ENCODE measurements at regions not wholly inside any gene's neighbourhood (a gene's known extent, or its start where the extent isn't known, plus 50 kb on each side); places are given as distances from the start of the nearest gene placed in this dataset.

- no peak for ATAC-seq
These were observed 96.3 kb downstream of the GEMIN8 start for GRCh38 chrX:13933352-13933751.

GRCh38 chrX:13932416-13932815 lies 97.3 kb downstream of the GEMIN8 start:
- ATAC-seq (no peak), DNase-seq (no peak)
- Mint-ChIP-seq H3K4me1 (ENCODE audit: low read depth) (no peaks in the 10 kb centered on the region), H3K4me3 (no peak overlapping the region), H3K36me3 (ENCODE audit: insufficient read depth) (no peaks in the 10 kb centered on the region), H3K9me3 (no peaks in the 10 kb centered on the region), H3K27me3 (ENCODE audit: low read depth) (peaks cover 9% of the 10 kb centered on the region)

More at GRCh38 chrX:13933352-13933751, 96.3 kb downstream of the GEMIN8 start:
- Mint-ChIP-seq H3K9me3 (no peaks in the 10 kb centered on the region), H3K27me3 (ENCODE audit: low read depth) (peaks cover 14% of the 10 kb centered on the region), H3K4me1 (ENCODE audit: low read depth) (no peaks in the 10 kb centered on the region), H3K4me3 (no peak overlapping the region), H3K36me3 (ENCODE audit: insufficient read depth) (no peaks in the 10 kb centered on the region)
- DNase-seq, result no peak

GRCh38 chrX:13927175-13927574 lies 102.5 kb downstream of the GEMIN8 start:
- ATAC-seq, result no peak
- Mint-ChIP-seq H3K9me3 (no peaks in the 10 kb centered on the region), H3K4me1 (ENCODE audit: low read depth) (no peaks in the 10 kb centered on the region), H3K27me3 (ENCODE audit: low read depth) (peaks cover 4% of the 10 kb centered on the region), H3K36me3 (ENCODE audit: insufficient read depth) (no peaks in the 10 kb centered on the region), H3K4me3 (no peak overlapping the region)
- DNase-seq, result no peak

GRCh38 chrX:13923845-13924244 lies 105.8 kb downstream of the GEMIN8 start:
- DNase-seq (no peak), ATAC-seq (no peak)
- H3K4me1 Mint-ChIP-seq (ENCODE audit: low read depth), result no peaks in the 10 kb centered on the region
- no peaks in the 10 kb centered on the region for H3K27me3 Mint-ChIP-seq (ENCODE audit: low read depth)
- H3K9me3 Mint-ChIP-seq, result no peaks in the 10 kb centered on the region
- H3K36me3 Mint-ChIP-seq (ENCODE audit: insufficient read depth), result no peaks in the 10 kb centered on the region
- H3K4me3 Mint-ChIP-seq, result no peak overlapping the region

GRCh38 chrX:13923289-13923688 lies 106.4 kb upstream of the GPM6B start:
- H3K27me3 Mint-ChIP-seq (ENCODE audit: low read depth), result no peaks in the 10 kb centered on the region
- no peak overlapping the region for H3K4me3 Mint-ChIP-seq
- no peaks in the 10 kb centered on the region for H3K9me3 Mint-ChIP-seq
- DNase-seq, result no peak
- no peak for ATAC-seq
- H3K36me3 Mint-ChIP-seq (ENCODE audit: insufficient read depth), result no peaks in the 10 kb centered on the region
- H3K4me1 Mint-ChIP-seq (ENCODE audit: low read depth), result no peaks in the 10 kb centered on the region

- no peaks in the 10 kb centered on the region for H3K4me1 Mint-ChIP-seq (ENCODE audit: low read depth)
- ATAC-seq, result no peak
- no peaks in the 10 kb centered on the region for H3K27me3 Mint-ChIP-seq (ENCODE audit: low read depth)
- no peak overlapping the region for H3K4me3 Mint-ChIP-seq
- DNase-seq, result no peak
- H3K9me3 Mint-ChIP-seq, result no peaks in the 10 kb centered on the region
- H3K36me3 Mint-ChIP-seq (ENCODE audit: insufficient read depth), result no peaks in the 10 kb centered on the region
These were observed 100.6 kb upstream of the GPM6B start for GRCh38 chrX:13917507-13917906.

- Mint-ChIP-seq H3K4me3 (no peak overlapping the region), H3K4me1 (ENCODE audit: low read depth) (no peaks in the 10 kb centered on the region), H3K36me3 (ENCODE audit: insufficient read depth) (no peaks in the 10 kb centered on the region), H3K27me3 (ENCODE audit: low read depth) (no peaks in the 10 kb centered on the region), H3K9me3 (no peaks in the 10 kb centered on the region)
- ATAC-seq, result no peak
- no peak for DNase-seq
These were observed 94.7 kb upstream of the GPM6B start for GRCh38 chrX:13911586-13911985.

- no peak for ATAC-seq
- Mint-ChIP-seq H3K27me3 (ENCODE audit: low read depth) (no peaks in the 10 kb centered on the region), H3K4me3 (no peak overlapping the region), H3K4me1 (ENCODE audit: low read depth) (no peaks in the 10 kb centered on the region), H3K36me3 (ENCODE audit: insufficient read depth) (no peaks in the 10 kb centered on the region), H3K9me3 (no peaks in the 10 kb centered on the region)
- no peak for DNase-seq
These were observed 89.2 kb upstream of the GPM6B start for GRCh38 chrX:13906093-13906492.

GRCh38 chrX:13903405-13903804 lies 86.5 kb upstream of the GPM6B start:
- ATAC-seq (no peak), DNase-seq (no peak)
- no peak overlapping the region for H3K4me3 Mint-ChIP-seq
- no peaks in the 10 kb centered on the region for H3K4me1 Mint-ChIP-seq (ENCODE audit: low read depth)
- no peaks in the 10 kb centered on the region for H3K27me3 Mint-ChIP-seq (ENCODE audit: low read depth)
- H3K36me3 Mint-ChIP-seq (ENCODE audit: insufficient read depth), result no peaks in the 10 kb centered on the region
- no peaks in the 10 kb centered on the region for H3K9me3 Mint-ChIP-seq

GRCh38 chrX:13902406-13902805 lies 85.5 kb upstream of the GPM6B start:
- no peaks in the 10 kb centered on the region for H3K36me3 Mint-ChIP-seq (ENCODE audit: insufficient read depth)
- H3K27me3 Mint-ChIP-seq (ENCODE audit: low read depth), result no peaks in the 10 kb centered on the region
- ATAC-seq (no peak), DNase-seq (no peak)
- no peak overlapping the region for H3K4me3 Mint-ChIP-seq
- no peaks in the 10 kb centered on the region for H3K9me3 Mint-ChIP-seq
- no peaks in the 10 kb centered on the region for H3K4me1 Mint-ChIP-seq (ENCODE audit: low read depth)

GRCh38 chrX:13901354-13901753 lies 84.5 kb upstream of the GPM6B start:
- Mint-ChIP-seq H3K4me3 (no peak overlapping the region), H3K36me3 (ENCODE audit: insufficient read depth) (no peaks in the 10 kb centered on the region), H3K4me1 (ENCODE audit: low read depth) (no peaks in the 10 kb centered on the region), H3K9me3 (no peaks in the 10 kb centered on the region), H3K27me3 (ENCODE audit: low read depth) (no peaks in the 10 kb centered on the region)
- DNase-seq (no peak), ATAC-seq (no peak)

GRCh38 chrX:13900351-13900750 lies 83.5 kb upstream of the GPM6B start:
- Mint-ChIP-seq H3K4me3 (no peak overlapping the region), H3K27me3 (ENCODE audit: low read depth) (no peaks in the 10 kb centered on the region), H3K36me3 (ENCODE audit: insufficient read depth) (no peaks in the 10 kb centered on the region), H3K4me1 (ENCODE audit: low read depth) (no peaks in the 10 kb centered on the region), H3K9me3 (no peaks in the 10 kb centered on the region)
- DNase-seq, result no peak
- no peak for ATAC-seq

GRCh38 chrX:13899607-13900006 lies 82.7 kb upstream of the GPM6B start:
- DNase-seq, result no peak
- Mint-ChIP-seq H3K9me3 (no peaks in the 10 kb centered on the region), H3K36me3 (ENCODE audit: insufficient read depth) (no peaks in the 10 kb centered on the region), H3K27me3 (ENCODE audit: low read depth) (no peaks in the 10 kb centered on the region), H3K4me3 (no peak overlapping the region), H3K4me1 (ENCODE audit: low read depth) (no peaks in the 10 kb centered on the region)
- ATAC-seq, result no peak

- H3K36me3 Mint-ChIP-seq (ENCODE audit: insufficient read depth), result no peaks in the 10 kb centered on the region
- H3K4me3 Mint-ChIP-seq, result no peak overlapping the region
- H3K27me3 Mint-ChIP-seq (ENCODE audit: low read depth), result no peaks in the 10 kb centered on the region
- H3K9me3 Mint-ChIP-seq, result no peaks in the 10 kb centered on the region
- ATAC-seq (peak; percentile 65 to 85), DNase-seq (no peak)
- no peaks in the 10 kb centered on the region for H3K4me1 Mint-ChIP-seq (ENCODE audit: low read depth)
These were observed 81.7 kb upstream of the GPM6B start for GRCh38 chrX:13898603-13899002.

GRCh38 chrX:13898083-13898482 lies 81.2 kb upstream of the GPM6B start:
- no peaks in the 10 kb centered on the region for H3K9me3 Mint-ChIP-seq
- H3K4me1 Mint-ChIP-seq (ENCODE audit: low read depth), result no peaks in the 10 kb centered on the region
- no peaks in the 10 kb centered on the region for H3K27me3 Mint-ChIP-seq (ENCODE audit: low read depth)
- ATAC-seq, result no peak
- no peak for DNase-seq
- no peaks in the 10 kb centered on the region for H3K36me3 Mint-ChIP-seq (ENCODE audit: insufficient read depth)
- H3K4me3 Mint-ChIP-seq, result no peak overlapping the region

GRCh38 chrX:13897566-13897965 lies 80.7 kb upstream of the GPM6B start:
- Mint-ChIP-seq H3K9me3 (no peaks in the 10 kb centered on the region), H3K27me3 (ENCODE audit: low read depth) (no peaks in the 10 kb centered on the region), H3K4me1 (ENCODE audit: low read depth) (no peaks in the 10 kb centered on the region), H3K36me3 (ENCODE audit: insufficient read depth) (no peaks in the 10 kb centered on the region), H3K4me3 (no peak overlapping the region)
- DNase-seq (no peak), ATAC-seq (no peak)
